Left ventricle myocardium inferior (tissue), 1 donor: ENCODE measurements at regions not wholly inside any gene's neighbourhood (a gene's known extent, or its start where the extent isn't known, plus 50 kb on each side); places are given as distances from the start of the nearest gene placed in this dataset.

Source experiments
- DNase-seq: peaks from one replicate; pipeline ENCODE4 v3.0.0-alpha.2; 2020
- H3K27ac ChIP-seq: fragments of 200-600 bp; replicated peaks from 2 replicates; pipeline ENCODE4 v1.8.0; 2021
- H3K27me3 ChIP-seq: fragments of 200-600 bp; 2 replicates; pipeline ENCODE4 v1.8.0; 2021; ENCODE audit warnings: low read depth
- H3K36me3 ChIP-seq: fragments of 200-600 bp; 2 replicates; pipeline ENCODE4 v1.8.0; 2021
- H3K4me1 ChIP-seq: fragments of 200-600 bp; 2 replicates; pipeline ENCODE4 v1.8.0; 2021
- H3K4me3 ChIP-seq: fragments of 200-600 bp; 2 replicates; pipeline ENCODE4 v1.8.0; 2021; ENCODE audit warnings: mild to moderate bottlenecking, moderate library complexity
- H3K9me3 ChIP-seq: fragments of 200-600 bp; replicated peaks from 2 replicates; pipeline ENCODE4 v1.8.0; 2021
- CTCF ChIP-seq: fragments of 200-600 bp; IDR thresholded peaks from 2 replicates; pipeline ENCODE4 v1.8.0; 2021; ENCODE audit warnings: antibody characterized with exemption, mild to moderate bottlenecking, borderline replicate concordance
- intact Hi-C: fragments of 100-400 bp; cut with micrococcal nuclease; formaldehyde crosslinking; loops from one replicate; pipeline ENCODE4 v1.11.0; 2022
- donor health status: DM: no; HTN: yes; CAD: no; lungs with severe emphysema.

- intact Hi-C loops, result no loop called here
- TF ChIP-seq CTCF, result no peak
- Histone ChIP-seq H3K27ac (no peak overlapping the region), H3K36me3 (no peaks in the 10 kb centered on the region), H3K4me3 (no peak overlapping the region), H3K9me3 (peaks cover 19% of the 10 kb centered on the region), H3K27me3 (no peaks in the 10 kb centered on the region), H3K4me1 (no peaks in the 10 kb centered on the region)
- DNase-seq, result no peak
Measured at GRCh38 chr14:26851793-26852192, 254.0 kb upstream of the NOVA1 start.

- peak overlapping the region; percentile 63 for H3K27ac ChIP-seq
- intact Hi-C loops, result no loop called here
- DNase-seq, result no peak
- peaks cover 19% of the 10 kb centered on the region for H3K9me3 ChIP-seq
- no peak overlapping the region for H3K4me3 ChIP-seq
- TF ChIP-seq CTCF, result no peak
- no peaks in the 10 kb centered on the region for H3K27me3 ChIP-seq
- no peaks in the 10 kb centered on the region for H3K4me1 ChIP-seq
- no peaks in the 10 kb centered on the region for H3K36me3 ChIP-seq
Measured at GRCh38 chr14:26855077-26855753, 257.4 kb upstream of the NOVA1 start.

DNA sequence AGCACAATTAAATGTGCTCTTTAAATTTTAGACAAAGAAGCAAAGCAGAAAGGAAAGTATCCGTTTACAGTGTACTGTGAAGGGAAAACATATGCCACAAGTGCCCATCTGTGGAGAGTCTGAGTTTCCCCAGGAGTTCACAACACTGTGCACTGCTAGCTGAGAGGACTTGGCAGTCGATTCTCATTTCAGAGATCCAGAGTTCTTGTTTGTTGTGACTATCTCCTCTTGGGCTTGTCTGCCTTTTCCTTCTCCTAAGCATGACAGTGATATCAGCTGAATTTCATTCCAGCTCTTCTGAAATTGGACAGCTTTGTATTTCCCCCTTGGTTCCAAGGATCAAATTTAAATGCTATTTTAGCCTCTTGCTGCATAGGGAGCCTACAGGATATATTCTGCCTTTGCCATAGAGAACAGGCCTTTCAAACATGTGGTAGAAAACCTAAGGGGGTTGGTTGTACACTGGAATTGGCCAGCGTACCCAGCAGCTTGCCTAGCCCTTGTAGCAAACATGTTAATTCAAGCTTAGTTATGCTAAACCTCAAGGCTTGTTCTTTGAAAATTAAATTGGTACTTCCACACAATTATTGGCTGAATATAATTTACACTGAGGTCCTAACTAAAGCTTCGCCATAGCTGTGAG is 259.2 kb upstream of the NOVA1 start:
- peak overlapping the region; percentile 60 for H3K27ac ChIP-seq
- H3K4me1 ChIP-seq, result no peaks in the 10 kb centered on the region
- H3K27me3 ChIP-seq, result no peaks in the 10 kb centered on the region
- no peaks in the 10 kb centered on the region for H3K36me3 ChIP-seq
- intact Hi-C loops, result no loop called here
- no peak for DNase-seq
- no peak for TF ChIP-seq CTCF
- H3K4me3 ChIP-seq, result no peak overlapping the region
- H3K9me3 ChIP-seq, result peaks cover 8% of the 10 kb centered on the region

GRCh38 chr14:26859483-26859882 is 261.6 kb upstream of the NOVA1 start:
- no peaks in the 10 kb centered on the region for H3K27me3 ChIP-seq
- no peaks in the 10 kb centered on the region for H3K36me3 ChIP-seq
- no peaks in the 10 kb centered on the region for H3K9me3 ChIP-seq
- no peak overlapping the region for H3K27ac ChIP-seq
- H3K4me3 ChIP-seq, result no peak overlapping the region
- no peak for DNase-seq
- intact Hi-C loops, result no loop called here
- H3K4me1 ChIP-seq, result no peaks in the 10 kb centered on the region
- no peak for TF ChIP-seq CTCF

- DNase-seq, result no peak
- no peaks in the 10 kb centered on the region for H3K4me1 ChIP-seq
- H3K27ac ChIP-seq, result no peak overlapping the region
- no peak overlapping the region for H3K4me3 ChIP-seq
- no peaks in the 10 kb centered on the region for H3K36me3 ChIP-seq
- H3K27me3 ChIP-seq, result no peaks in the 10 kb centered on the region
- intact Hi-C loops, result no loop called here
- no peak for TF ChIP-seq CTCF
- no peaks in the 10 kb centered on the region for H3K9me3 ChIP-seq
Measured at GRCh38 chr14:26860111-26860510, 262.3 kb upstream of the NOVA1 start.
